ENCODE measurements at regions not wholly inside any gene's neighbourhood (a gene's known extent, or its start where the extent isn't known, plus 50 kb on each side); places are given as distances from the start of the nearest gene placed in this dataset.
"Not testable (repeated sequence)": the region's sequence is repeated elsewhere in the genome, so short reads cannot be mapped to it uniquely, and the experiment has no call there.

GRCh38 chr10:3317553-3318479 is 145.2 kb upstream of the PITRM1 start:
- DNase-seq (ENCODE audit: low read depth, low spot score), result not testable (repeated sequence)

DNA sequence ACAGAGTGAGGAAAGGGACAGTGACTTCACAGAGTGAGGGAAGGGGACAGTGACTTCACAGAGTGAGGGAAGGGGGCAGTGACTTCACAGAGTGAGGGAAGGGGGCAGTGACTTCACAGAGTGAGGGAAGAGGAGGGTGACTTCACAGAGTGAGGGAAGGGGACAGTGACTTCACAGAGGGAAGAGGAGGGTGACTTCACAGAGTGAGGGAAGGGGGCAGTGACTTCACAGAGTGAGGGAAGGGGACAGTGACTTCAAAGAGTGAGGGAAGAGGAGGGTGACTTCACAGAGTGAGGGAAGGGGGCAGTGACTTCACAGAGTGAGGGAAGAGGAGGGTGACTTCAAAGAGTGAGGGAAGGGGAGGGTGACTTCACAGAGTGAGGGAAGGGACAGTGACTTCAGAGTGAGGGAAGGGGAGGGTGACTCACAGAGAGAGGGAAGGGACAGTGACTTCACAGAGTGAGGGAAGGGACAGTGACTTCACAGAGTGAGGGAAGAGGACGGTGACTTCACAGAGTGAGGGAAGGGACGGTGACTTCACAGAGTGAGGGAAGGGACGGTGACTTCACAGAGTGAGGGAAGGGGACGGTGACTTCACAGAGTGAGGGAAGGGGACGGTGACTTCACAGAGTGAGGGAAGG is 142.0 kb upstream of the PITRM1 start:
- not testable (repeated sequence) for DNase-seq (ENCODE audit: low read depth, low spot score)

DNA sequence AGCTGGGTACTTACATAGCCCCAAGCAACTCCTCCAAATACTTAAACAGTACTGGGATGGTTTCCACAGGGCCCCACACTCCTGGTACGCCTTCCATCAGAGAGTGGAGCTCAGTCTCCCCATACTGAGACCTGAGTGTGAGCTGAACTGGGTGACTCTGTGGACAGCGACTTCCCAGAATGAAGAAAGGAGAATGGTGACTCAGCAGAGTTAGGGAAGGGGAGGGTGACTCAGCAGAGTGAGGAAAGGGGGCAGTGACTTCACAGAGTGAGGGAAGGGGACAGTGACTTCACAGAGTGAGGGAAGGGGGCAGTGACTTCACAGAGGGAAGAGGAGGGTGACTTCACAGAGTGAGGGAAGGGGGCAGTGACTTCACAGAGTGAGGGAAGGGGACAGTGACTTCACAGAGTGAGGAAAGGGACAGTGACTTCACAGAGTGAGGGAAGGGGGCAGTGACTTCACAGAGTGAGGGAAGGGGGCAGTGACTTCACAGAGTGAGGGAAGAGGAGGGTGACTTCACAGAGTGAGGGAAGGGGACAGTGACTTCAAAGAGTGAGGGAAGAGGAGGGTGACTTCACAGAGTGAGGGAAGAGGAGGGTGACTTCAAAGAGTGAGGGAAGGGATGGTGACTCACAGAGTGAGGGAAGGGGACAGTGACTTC is 141.3 kb upstream of the PITRM1 start:
- DNase-seq (ENCODE audit: low read depth, low spot score), result not testable (repeated sequence)

- no peak for DNase-seq (ENCODE audit: low read depth, low spot score)
Measured at GRCh38 chr10:3312403-3312940, 139.9 kb upstream of the PITRM1 start.

- no peak for DNase-seq (ENCODE audit: low read depth, low spot score)
Measured at GRCh38 chr10:3310016-3310784, 137.6 kb upstream of the PITRM1 start.

DNA sequence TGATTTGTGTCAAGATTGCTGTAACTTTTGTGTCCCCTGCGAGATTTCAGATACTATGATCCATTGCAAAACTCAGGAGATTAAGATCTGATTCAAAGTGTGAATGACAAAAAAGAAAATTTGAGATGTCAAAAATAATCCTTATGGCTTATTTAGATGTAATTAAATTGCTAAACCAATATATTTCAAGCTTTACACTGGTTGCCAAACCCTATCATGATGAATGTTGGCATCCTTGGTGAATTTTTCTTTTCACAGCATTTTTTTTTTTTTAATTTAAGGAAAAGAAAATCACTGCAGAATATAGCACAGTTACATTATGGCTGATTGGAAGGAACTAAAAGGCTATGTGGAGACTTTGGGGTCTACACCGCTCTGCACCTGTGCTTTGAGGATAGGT is 133.5 kb upstream of the PITRM1 start:
- DNase-seq (ENCODE audit: low read depth, low spot score), result no peak

DNA sequence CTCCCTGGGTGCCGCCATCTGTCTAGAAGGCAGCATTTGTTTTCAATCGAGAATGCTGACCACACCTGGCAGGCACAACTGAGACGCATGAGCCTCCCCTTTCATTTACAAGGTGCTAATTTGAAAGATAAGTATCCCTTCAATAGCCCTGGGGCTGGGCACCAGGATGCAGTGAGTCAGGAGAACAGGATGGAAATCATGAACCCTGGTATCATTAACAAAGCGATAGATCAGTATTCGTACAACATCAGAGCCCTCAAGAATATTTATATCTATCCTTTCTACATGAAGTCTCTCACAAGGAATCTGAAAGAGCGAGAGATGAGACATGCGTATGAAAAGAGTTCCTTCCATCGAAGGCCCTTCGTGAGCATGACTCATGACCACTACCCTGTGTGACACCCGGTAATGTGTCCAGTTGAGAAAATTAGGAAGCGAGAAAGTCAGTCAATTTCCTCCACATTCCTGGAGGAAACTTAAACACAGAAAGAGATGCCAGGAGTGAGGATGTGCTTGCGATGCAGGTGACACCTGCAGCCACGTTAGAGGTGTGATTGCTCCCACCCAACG is 123.1 kb upstream of the PITRM1 start:
- no peak for DNase-seq (ENCODE audit: low read depth, low spot score)

- no peak for DNase-seq (ENCODE audit: low read depth, low spot score)
Measured at GRCh38 chr10:3294919-3295581, 122.5 kb upstream of the PITRM1 start.

DNA sequence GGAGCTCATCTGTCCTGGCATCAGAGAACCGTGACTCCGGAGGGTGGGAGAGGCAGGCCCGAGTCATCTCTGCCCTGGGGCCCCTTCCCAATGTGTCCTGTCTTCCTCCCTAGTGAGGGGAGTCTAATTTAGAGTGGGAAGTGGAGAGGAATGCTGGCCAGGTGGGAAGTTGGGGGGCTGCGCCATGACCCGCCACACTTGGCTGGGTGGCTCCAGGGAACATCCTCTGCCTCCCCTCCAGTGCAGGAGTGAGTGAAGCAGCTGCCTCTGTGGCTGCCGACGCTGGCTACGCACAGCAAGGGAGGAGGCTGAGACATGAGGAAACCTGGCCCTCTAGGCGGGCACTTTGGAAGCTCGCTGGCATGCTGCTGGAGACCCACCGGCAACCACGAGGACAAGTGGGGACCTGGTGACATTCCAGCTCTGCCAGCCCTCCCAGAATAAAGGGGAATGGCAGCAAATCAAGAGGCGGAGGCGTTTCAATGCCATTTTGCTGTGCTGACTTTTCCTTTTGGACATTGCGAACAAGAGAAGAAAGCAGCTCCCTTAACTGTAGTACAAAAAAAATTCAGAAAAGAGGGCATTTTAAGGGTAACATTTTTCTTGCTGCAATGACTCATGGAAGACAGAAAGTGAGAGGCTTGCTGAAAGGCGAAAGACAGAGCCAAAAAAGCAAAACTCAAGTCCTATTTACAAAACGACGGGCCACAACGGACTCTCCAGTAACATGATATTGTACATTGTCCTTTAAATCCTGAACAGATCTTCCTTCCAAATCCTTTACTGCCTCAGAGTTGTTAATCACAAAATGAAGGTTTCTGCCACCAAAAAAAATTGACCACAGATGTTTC is 121.2 kb upstream of the PITRM1 start:
- DNase-seq (ENCODE audit: low read depth, low spot score), result no peak

- no peak for DNase-seq (ENCODE audit: low read depth, low spot score)
Measured at GRCh38 chr10:3292636-3293035, 120.1 kb upstream of the PITRM1 start.

DNA sequence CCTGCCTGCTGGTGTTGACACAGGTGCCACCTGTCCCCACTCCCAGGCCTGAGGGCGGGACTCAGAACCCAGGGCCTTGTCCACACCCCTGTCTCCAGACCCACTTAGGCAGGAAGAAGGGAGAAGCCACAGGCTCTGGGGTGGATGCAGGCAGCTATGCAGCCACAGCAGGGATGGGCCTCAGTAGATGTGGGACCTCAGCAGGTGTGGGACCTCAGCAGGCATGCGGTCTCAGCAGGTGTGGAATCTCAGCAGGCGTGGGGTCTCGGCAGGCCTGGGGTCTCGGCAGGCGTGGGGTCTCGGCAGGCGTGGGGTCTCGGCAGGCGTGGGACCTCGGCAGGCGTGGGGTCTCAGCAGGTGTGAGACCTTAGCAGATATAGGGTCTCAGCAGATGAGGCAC is 118.0 kb upstream of the PITRM1 start:
- no peak for DNase-seq (ENCODE audit: low read depth, low spot score)

- DNase-seq (ENCODE audit: low read depth, low spot score), result no peak
Measured at GRCh38 chr10:3287572-3288445, 115.2 kb upstream of the PITRM1 start.

GRCh38 chr10:3282674-3283017 is 110.1 kb upstream of the PITRM1 start:
- DNase-seq (ENCODE audit: low read depth, low spot score), result no peak

- DNase-seq (ENCODE audit: low read depth, low spot score), result no peak
Measured at GRCh38 chr10:3281941-3282673, 109.5 kb upstream of the PITRM1 start.

- DNase-seq (ENCODE audit: low read depth, low spot score), result no peak
Measured at GRCh38 chr10:3278771-3279170, 106.2 kb upstream of the PITRM1 start.

DNA sequence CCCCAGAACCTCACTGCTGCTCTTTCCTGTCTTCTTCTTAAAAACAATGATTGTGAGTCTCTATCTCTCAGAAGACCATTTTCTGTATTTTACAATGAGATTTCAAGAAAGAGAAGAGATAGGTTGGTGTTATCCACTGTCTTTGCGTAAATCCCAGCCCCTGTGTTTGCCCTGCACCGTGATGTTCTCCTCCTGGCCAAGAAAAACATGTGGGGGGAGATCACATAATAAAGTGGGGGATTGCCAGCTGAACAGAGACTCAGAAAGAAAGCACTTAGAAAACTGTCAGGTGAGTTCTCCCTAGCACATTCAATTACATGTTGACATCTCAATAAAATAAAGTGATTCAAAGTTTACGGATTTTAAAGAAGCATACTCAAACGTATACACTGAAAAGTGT is 105.0 kb upstream of the PITRM1 start:
- DNase-seq (ENCODE audit: low read depth, low spot score), result no peak

DNA sequence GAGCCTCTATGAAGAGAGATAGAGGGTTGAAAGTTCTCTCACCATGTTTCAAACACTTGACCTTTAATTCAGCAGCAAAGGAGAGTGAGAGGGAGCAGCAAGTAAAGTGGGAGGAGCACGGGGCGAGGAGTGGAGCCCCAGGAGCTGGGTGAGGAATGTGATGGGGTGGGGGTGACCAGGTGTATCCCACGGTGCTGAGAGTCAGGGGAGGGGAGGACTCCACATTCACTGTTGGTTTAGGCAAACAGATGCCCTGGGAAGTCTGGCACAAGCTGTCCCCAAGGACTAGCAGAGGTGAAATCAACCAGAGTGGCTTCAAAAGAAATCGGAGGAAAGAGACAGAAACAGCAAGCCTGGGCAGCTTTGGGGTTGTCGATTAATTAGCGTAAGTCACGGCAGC is 101.8 kb upstream of the PITRM1 start:
- DNase-seq (ENCODE audit: low read depth, low spot score), result no peak

DNA sequence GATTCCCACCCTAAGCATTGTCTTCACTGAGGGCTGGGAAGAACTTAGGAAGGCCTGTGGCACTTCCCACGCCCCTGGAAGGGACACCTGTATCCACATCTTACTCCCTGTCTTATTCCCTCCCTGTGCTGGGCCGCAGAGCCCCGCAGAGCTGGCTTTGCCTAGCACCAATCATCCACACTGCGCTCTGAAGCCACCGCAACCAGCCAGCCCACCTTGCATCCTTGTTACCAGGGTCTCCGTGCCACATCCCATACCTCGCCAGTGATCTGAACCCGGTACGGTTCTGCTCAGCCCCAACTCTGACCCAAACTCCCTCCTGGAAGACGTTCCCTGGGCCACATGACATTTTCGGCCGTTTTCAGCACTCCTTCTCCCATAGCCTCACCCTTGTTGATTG is 101.4 kb upstream of the PITRM1 start:
- DNase-seq (ENCODE audit: low read depth, low spot score), result no peak
